K562 (cell line): ENCODE measurements at regions not wholly inside any gene's neighbourhood (a gene's known extent, or its start where the extent isn't known, plus 50 kb on each side); places are given as distances from the start of the nearest gene placed in this dataset.

ENCODE experiments used
- CREM ChIP-seq: IDR thresholded peaks from 2 replicates; pipeline ENCODE4 v1.6.1; 2014; ENCODE audit warnings: antibody characterized with exemption, low read depth
- MNT ChIP-seq, 2 experiments: fragments of 450-650 bp; conservative IDR thresholded peaks; 2 replicates each; pipeline ENCODE4 v1.6.1; 2017; ENCODE audit warnings: mild to moderate bottlenecking in 2 of 2, moderate library complexity in 2 of 2
- NBN ChIP-seq: fragments of 450-650 bp; IDR thresholded peaks from 2 replicates; pipeline ENCODE4 v1.6.1; 2016; ENCODE audit warnings: low read depth, mild to moderate bottlenecking
- ZNF197 ChIP-seq: fragments of 200-800 bp; sonication (Bioruptor generic); IDR thresholded peaks from 2 replicates; pipeline ENCODE4 v1.6.1; 2016; ENCODE audit warnings: low read depth, missing genetic modification characterization, missing compliant biosample characterization
- ZNF24 ChIP-seq: fragments of 450-650 bp; IDR thresholded peaks from 2 replicates; pipeline ENCODE4 v1.6.1; 2016
- TF ChIP-seq, protein P1 (sequence below), 2 experiments: fragments of 450-650 bp; formaldehyde crosslinking in 1 of 2; IDR thresholded peaks; 2 replicates each; pipeline versions ENCODE4 v1.4.0 to v1.6.1; 2014 to 2020; ENCODE audit warnings: mild to moderate bottlenecking in 2 of 2, borderline replicate concordance in 1 of 2, low read depth in 1 of 2

DNA sequence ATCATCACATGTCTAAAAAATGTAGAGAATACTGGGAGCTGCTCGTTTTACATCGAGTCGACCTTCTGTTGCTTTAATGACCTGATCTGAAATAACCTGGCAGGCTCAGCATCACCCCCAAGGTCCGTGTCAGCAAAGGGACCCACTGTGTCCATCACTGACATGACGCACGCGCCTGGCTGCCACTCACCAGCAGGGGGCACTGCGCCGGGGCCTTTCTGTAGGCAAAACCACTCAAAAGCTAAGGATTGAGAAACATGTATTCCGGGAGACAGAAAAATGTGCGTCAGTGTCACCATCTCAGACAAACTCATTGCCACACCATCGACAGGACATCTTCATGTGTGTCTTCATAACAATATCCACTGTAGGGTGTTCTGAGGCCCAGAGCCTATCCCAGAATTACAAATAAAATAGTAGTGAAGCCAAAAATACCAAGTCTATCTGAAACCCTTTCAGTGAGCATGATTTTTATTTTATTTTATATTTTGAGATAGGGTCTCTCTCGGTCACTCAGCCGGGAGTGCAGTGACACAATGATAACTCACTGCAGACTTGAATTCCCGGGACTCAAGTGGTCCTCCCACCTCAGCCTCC is 130.3 kb upstream of the LSM14A start (continued):
- TF ChIP-seq, protein P1, sequence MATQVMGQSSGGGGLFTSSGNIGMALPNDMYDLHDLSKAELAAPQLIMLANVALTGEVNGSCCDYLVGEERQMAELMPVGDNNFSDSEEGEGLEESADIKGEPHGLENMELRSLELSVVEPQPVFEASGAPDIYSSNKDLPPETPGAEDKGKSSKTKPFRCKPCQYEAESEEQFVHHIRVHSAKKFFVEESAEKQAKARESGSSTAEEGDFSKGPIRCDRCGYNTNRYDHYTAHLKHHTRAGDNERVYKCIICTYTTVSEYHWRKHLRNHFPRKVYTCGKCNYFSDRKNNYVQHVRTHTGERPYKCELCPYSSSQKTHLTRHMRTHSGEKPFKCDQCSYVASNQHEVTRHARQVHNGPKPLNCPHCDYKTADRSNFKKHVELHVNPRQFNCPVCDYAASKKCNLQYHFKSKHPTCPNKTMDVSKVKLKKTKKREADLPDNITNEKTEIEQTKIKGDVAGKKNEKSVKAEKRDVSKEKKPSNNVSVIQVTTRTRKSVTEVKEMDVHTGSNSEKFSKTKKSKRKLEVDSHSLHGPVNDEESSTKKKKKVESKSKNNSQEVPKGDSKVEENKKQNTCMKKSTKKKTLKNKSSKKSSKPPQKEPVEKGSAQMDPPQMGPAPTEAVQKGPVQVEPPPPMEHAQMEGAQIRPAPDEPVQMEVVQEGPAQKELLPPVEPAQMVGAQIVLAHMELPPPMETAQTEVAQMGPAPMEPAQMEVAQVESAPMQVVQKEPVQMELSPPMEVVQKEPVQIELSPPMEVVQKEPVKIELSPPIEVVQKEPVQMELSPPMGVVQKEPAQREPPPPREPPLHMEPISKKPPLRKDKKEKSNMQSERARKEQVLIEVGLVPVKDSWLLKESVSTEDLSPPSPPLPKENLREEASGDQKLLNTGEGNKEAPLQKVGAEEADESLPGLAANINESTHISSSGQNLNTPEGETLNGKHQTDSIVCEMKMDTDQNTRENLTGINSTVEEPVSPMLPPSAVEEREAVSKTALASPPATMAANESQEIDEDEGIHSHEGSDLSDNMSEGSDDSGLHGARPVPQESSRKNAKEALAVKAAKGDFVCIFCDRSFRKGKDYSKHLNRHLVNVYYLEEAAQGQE (IDR thresholded peaks at IDR 0.05; ENCODE audit: borderline replicate concordance) = peak; percentile 59; the same call in 1 of the 2 replicates
- TF ChIP-seq, protein P1 (CRISPR knock-in tag; IDR thresholded peaks at IDR 0.05; ENCODE audit: low read depth) = no peak
- no peak for TF ChIP-seq ZNF197 (CRISPR knock-in tag)
- TF ChIP-seq ZNF24 = no peak
- peak in 1 of 2 experiments; percentile 38; a peak in 1 of 4 replicates for TF ChIP-seq MNT (conservative IDR thresholded peaks at IDR 0.05)
- no peak for TF ChIP-seq NBN
- peak; percentile 60 for TF ChIP-seq CREM
